GM19043 (cell line): ENCODE measurements at regions not wholly inside any gene's neighbourhood (a gene's known extent, or its start where the extent isn't known, plus 50 kb on each side); places are given as distances from the start of the nearest gene placed in this dataset.
"Not testable (repeated sequence)": the region's sequence is repeated elsewhere in the genome, so short reads cannot be mapped to it uniquely, and the experiment has no call there.

Source experiments
- ATAC-seq: cut with Tn5 transposase; IDR thresholded peaks from one replicate; pipeline ENCODE4 v1.9.1; 2021; ENCODE audit warnings: low read depth; ENCODE audit not compliant: unreplicated experiment

GRCh38 chr19:29015569-29015968 is 197.4 kb downstream of the UQCRFS1 start:
- ATAC-seq, result no peak

- ATAC-seq, result no peak
Observed at GRCh38 chr19:29014857-29015436, 198.0 kb downstream of the UQCRFS1 start.

- no peak for ATAC-seq
Observed at GRCh38 chr19:29013988-29014387, 199.0 kb downstream of the UQCRFS1 start.

GRCh38 chr19:29013325-29013724 is 199.6 kb downstream of the UQCRFS1 start:
- ATAC-seq, result no peak

- ATAC-seq, result no peak
Observed at GRCh38 chr19:29012457-29012856, 200.5 kb downstream of the UQCRFS1 start.

GRCh38 chr19:29010276-29010675 is 202.7 kb downstream of the UQCRFS1 start:
- no peak for ATAC-seq

GRCh38 chr19:29006057-29006735 is 206.8 kb downstream of the UQCRFS1 start:
- no peak for ATAC-seq

GRCh38 chr19:29004796-29005195 is 208.2 kb downstream of the UQCRFS1 start:
- no peak for ATAC-seq

GRCh38 chr19:29003641-29004409 is 209.1 kb downstream of the UQCRFS1 start:
- no peak for ATAC-seq

- ATAC-seq, result no peak
Observed at GRCh38 chr19:29002336-29002735, 210.6 kb downstream of the UQCRFS1 start.

- no peak for ATAC-seq
Observed at GRCh38 chr19:29001597-29002245, 211.2 kb downstream of the UQCRFS1 start.

GRCh38 chr19:29001141-29001581 is 211.8 kb downstream of the UQCRFS1 start:
- ATAC-seq, result no peak

- no peak for ATAC-seq
Observed at GRCh38 chr19:28999724-29000433, 213.1 kb downstream of the UQCRFS1 start.

- ATAC-seq, result no peak
Observed at GRCh38 chr19:28998974-28999373, 214.0 kb downstream of the UQCRFS1 start.

- not testable (repeated sequence) for ATAC-seq
Observed at GRCh38 chr19:28997866-28998265, 215.1 kb downstream of the UQCRFS1 start.

- no peak for ATAC-seq
Observed at GRCh38 chr19:28990522-28990921, 222.4 kb downstream of the UQCRFS1 start.

- no peak for ATAC-seq
Observed at GRCh38 chr19:28989739-28990138, 223.2 kb downstream of the UQCRFS1 start.

GRCh38 chr19:28988066-28988465 is 224.9 kb downstream of the UQCRFS1 start:
- no peak for ATAC-seq

GRCh38 chr19:28987177-28987576 is 225.8 kb downstream of the UQCRFS1 start:
- no peak for ATAC-seq

- ATAC-seq, result no peak
Observed at GRCh38 chr19:28985201-28985600, 227.8 kb downstream of the UQCRFS1 start.
